Transverse colon (tissue), 3 donors: ENCODE measurements at regions not wholly inside any gene's neighbourhood (a gene's known extent, or its start where the extent isn't known, plus 50 kb on each side); places are given as distances from the start of the nearest gene placed in this dataset.

Source experiments
- EP300 ChIP-seq: sonication (generic); formaldehyde crosslinking; IDR thresholded peaks from one replicate; pipeline ENCODE4 v1.6.1; 2017; ENCODE audit warnings: antibody characterized with exemption, low read depth
- TF ChIP-seq, protein P1 (sequence below), 5 experiments: fragments of 200-600 bp in 3 of 5; fragments of 450-650 bp in 2 of 5; sonication (generic) in 3 of 5; IDR thresholded peaks; 1 replicate in 2 of 5; 2 replicates in 3 of 5; pipeline ENCODE4 v1.5.1; 2016 to 2017; ENCODE audit warnings: antibody characterized with exemption in 5 of 5, inconsistent platforms in 3 of 5, mild to moderate bottlenecking in 2 of 5, moderate library complexity in 1 of 5

- TF ChIP-seq, protein P1, sequence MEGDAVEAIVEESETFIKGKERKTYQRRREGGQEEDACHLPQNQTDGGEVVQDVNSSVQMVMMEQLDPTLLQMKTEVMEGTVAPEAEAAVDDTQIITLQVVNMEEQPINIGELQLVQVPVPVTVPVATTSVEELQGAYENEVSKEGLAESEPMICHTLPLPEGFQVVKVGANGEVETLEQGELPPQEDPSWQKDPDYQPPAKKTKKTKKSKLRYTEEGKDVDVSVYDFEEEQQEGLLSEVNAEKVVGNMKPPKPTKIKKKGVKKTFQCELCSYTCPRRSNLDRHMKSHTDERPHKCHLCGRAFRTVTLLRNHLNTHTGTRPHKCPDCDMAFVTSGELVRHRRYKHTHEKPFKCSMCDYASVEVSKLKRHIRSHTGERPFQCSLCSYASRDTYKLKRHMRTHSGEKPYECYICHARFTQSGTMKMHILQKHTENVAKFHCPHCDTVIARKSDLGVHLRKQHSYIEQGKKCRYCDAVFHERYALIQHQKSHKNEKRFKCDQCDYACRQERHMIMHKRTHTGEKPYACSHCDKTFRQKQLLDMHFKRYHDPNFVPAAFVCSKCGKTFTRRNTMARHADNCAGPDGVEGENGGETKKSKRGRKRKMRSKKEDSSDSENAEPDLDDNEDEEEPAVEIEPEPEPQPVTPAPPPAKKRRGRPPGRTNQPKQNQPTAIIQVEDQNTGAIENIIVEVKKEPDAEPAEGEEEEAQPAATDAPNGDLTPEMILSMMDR (IDR thresholded peaks at IDR 0.05) = no peak
- TF ChIP-seq EP300 = no peak
Measured at GRCh38 chr4:151829309-151829708, 68.5 kb upstream of the GATB start.
